GM23338 (cell line): ENCODE measurements at regions not wholly inside any gene's neighbourhood (a gene's known extent, or its start where the extent isn't known, plus 50 kb on each side); places are given as distances from the start of the nearest gene placed in this dataset.

ENCODE experiments used
- ATAC-seq: fragments of 200-7000 bp; cut with Tn5 transposase; 3 replicates; pipeline ENCODE4 v1.9.1; 2020
- DNase-seq: peaks from one replicate; pipeline ENCODE4 v3.0.0-alpha.2; 2015; ENCODE audit warnings: low spot score
- H2AFZ ChIP-seq: fragments of 200-600 bp; sonication (generic); 2 replicates; pipeline ENCODE4 v1.8.0; 2016; ENCODE audit warnings: antibody characterized with exemption, mild to moderate bottlenecking, moderate library complexity
- H3F3A ChIP-seq: fragments of 200-600 bp; sonication (generic); replicated peaks from 2 replicates; pipeline ENCODE4 v1.8.0; 2017; ENCODE audit warnings: antibody characterized with exemption, mixed run types, low read depth
- H3K27ac ChIP-seq: fragments of 200-600 bp; sonication (generic); 2 replicates; pipeline ENCODE4 v1.6.1; 2016; ENCODE audit warnings: low read depth
- H3K27me3 ChIP-seq: fragments of 200-600 bp; sonication (generic); 2 replicates; pipeline ENCODE4 v1.8.0; 2016; ENCODE audit warnings: mild to moderate bottlenecking, mixed run types, moderate library complexity; ENCODE audit not compliant: insufficient read depth
- H3K36me3 ChIP-seq: fragments of 200-600 bp; sonication (generic); 2 replicates; pipeline ENCODE4 v1.8.0; 2016; ENCODE audit warnings: mild to moderate bottlenecking; ENCODE audit not compliant: insufficient read depth
- H3K4me1 ChIP-seq: fragments of 200-600 bp; sonication (generic); 2 replicates; pipeline ENCODE4 v1.8.0; 2016; ENCODE audit warnings: mild to moderate bottlenecking, moderate library complexity; ENCODE audit not compliant: insufficient read depth
- H3K4me2 ChIP-seq: fragments of 200-600 bp; sonication (generic); 2 replicates; pipeline ENCODE4 v1.7.1; 2017; ENCODE audit warnings: mixed run types
- H3K4me3 ChIP-seq: fragments of 200-600 bp; sonication (generic); 2 replicates; pipeline ENCODE4 v1.6.1; 2016; ENCODE audit warnings: mixed run types
- H3K79me2 ChIP-seq: fragments of 200-600 bp; sonication (generic); replicated peaks from 2 replicates; pipeline ENCODE4 v1.8.0; 2017; ENCODE audit warnings: mild to moderate bottlenecking; ENCODE audit not compliant: insufficient read depth
- H3K9me2 ChIP-seq: fragments of 200-600 bp; sonication (generic); 2 replicates; pipeline ENCODE4 v1.8.0; 2017; ENCODE audit not compliant: insufficient read depth
- H4K20me1 ChIP-seq: fragments of 200-600 bp; sonication (generic); replicated peaks from 2 replicates; pipeline ENCODE4 v1.8.0; 2017; ENCODE audit warnings: mild to moderate bottlenecking; ENCODE audit not compliant: insufficient read depth
- H3K27ac Mint-ChIP-seq: 2 replicates; pipeline ENCODE4 v1.8.0; 2020; ENCODE audit warnings: inconsistent platforms, mild to moderate bottlenecking, moderate library complexity, mixed read lengths
- H3K27me3 Mint-ChIP-seq: 3 replicates; pipeline ENCODE4 v1.8.0; 2022; ENCODE audit warnings: low read depth, mild to moderate bottlenecking, moderate library complexity, mixed read lengths, inconsistent platforms; ENCODE audit not compliant: insufficient read depth, poor library complexity
- H3K36me3 Mint-ChIP-seq: 3 replicates; pipeline ENCODE4 v1.8.0; 2021; ENCODE audit warnings: low read depth, mild to moderate bottlenecking, inconsistent platforms, moderate library complexity, mixed read lengths
- H3K4me1 Mint-ChIP-seq: 3 replicates; pipeline ENCODE4 v1.8.0; 2020; ENCODE audit warnings: mild to moderate bottlenecking, inconsistent platforms, mixed read lengths
- H3K4me3 Mint-ChIP-seq: 3 replicates; pipeline ENCODE4 v1.8.0; 2021; ENCODE audit warnings: moderate library complexity, mild to moderate bottlenecking, inconsistent platforms, mixed read lengths
- H3K9me3 Mint-ChIP-seq: 3 replicates; pipeline ENCODE4 v1.8.0; 2020; ENCODE audit warnings: moderate library complexity, mild to moderate bottlenecking, inconsistent platforms, mixed read lengths
- CREB1 ChIP-seq: fragments of 250-450 bp; sonication (Bioruptor Pico); IDR thresholded peaks from 2 replicates; pipeline ENCODE4 v1.5.0; 2020; ENCODE audit warnings: low read depth, mild to moderate bottlenecking, moderate library complexity
- EZH2 ChIP-seq: fragments of 200-600 bp; sonication (generic); IDR thresholded peaks from one replicate; pipeline ENCODE4 v1.8.0; 2017; ENCODE audit warnings: antibody characterized with exemption, mild to moderate bottlenecking, low read depth; ENCODE audit not compliant: unreplicated experiment
- EZH2phosphoT487 ChIP-seq: fragments of 200-600 bp; sonication (generic); IDR thresholded peaks from one replicate; pipeline ENCODE4 v1.8.1; 2018; ENCODE audit warnings: antibody characterized with exemption; ENCODE audit not compliant: unreplicated experiment
- JUNB ChIP-seq: IDR thresholded peaks from one replicate; pipeline ENCODE4 v1.6.1; 2016; ENCODE audit warnings: antibody characterized with exemption; ENCODE audit not compliant: unreplicated experiment
- NANOG ChIP-seq: IDR thresholded peaks from 2 replicates; pipeline ENCODE4 v1.6.1; 2016; ENCODE audit warnings: antibody characterized with exemption, borderline replicate concordance
- POLR2AphosphoS5 ChIP-seq: IDR thresholded peaks from 2 replicates; pipeline ENCODE4 v1.6.1; 2016; ENCODE audit warnings: antibody characterized with exemption, low read depth
- REST ChIP-seq: IDR thresholded peaks from one replicate; pipeline ENCODE4 v1.6.1; 2018; ENCODE audit warnings: antibody characterized with exemption; ENCODE audit not compliant: unreplicated experiment
- STAT1 ChIP-seq: IDR thresholded peaks from one replicate; pipeline ENCODE4 v1.6.1; 2016; ENCODE audit warnings: antibody characterized with exemption; ENCODE audit not compliant: unreplicated experiment
- ZNF114 ChIP-seq: fragments of 250-450 bp; sonication (Bioruptor Pico); IDR thresholded peaks from 2 replicates; pipeline ENCODE4 v1.5.0; 2020; ENCODE audit warnings: mild to moderate bottlenecking, moderate library complexity
- ZNF331 ChIP-seq: fragments of 250-450 bp; sonication (Bioruptor Pico); IDR thresholded peaks from 2 replicates; pipeline ENCODE4 v1.5.0; 2020; ENCODE audit warnings: low read depth, mild to moderate bottlenecking, moderate library complexity
- TF ChIP-seq, protein P1 (sequence below), 2 experiments: fragments of 200-600 bp in 1 of 2; sonication (generic) in 1 of 2; conservative IDR thresholded peaks; 2 replicates each; pipeline versions ENCODE4 v1.5.1 to v1.6.1; 2016 to 2017; ENCODE audit warnings: antibody characterized with exemption in 2 of 2, low read depth in 2 of 2, mild to moderate bottlenecking in 2 of 2, moderate library complexity in 1 of 2
- TF ChIP-seq, protein P2 (sequence below): IDR thresholded peaks from 2 replicates; pipeline ENCODE4 v1.6.1; 2016; ENCODE audit warnings: antibody characterized with exemption
- TF ChIP-seq, protein P3 (sequence below): fragments of 250-450 bp; sonication (Bioruptor Pico); IDR thresholded peaks from 2 replicates; pipeline ENCODE4 v1.5.0; 2020; ENCODE audit warnings: mild to moderate bottlenecking, moderate library complexity

DNA sequence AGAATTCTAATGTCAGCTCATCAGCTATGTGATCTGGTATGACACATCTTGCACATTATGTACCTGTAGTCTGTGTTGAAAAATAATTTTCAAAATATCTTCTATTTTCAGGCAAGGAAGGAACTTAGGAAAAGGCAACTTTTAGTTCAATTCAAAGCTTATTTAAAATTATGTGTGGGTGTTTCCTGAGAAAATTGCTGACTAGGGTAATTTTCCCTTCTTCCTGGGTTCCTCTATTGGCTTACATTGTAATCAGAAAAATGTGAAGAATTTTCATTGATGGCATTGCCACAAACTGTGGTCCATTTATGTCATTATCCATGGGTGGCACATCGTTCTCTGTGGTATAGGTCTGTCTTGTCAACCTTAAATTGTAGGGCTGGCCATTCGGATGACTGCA lies 328.7 kb upstream of the SGCD start:
- Histone ChIP-seq H3K27ac (no peak overlapping the region), H4K20me1 (no peaks in the 10 kb centered on the region), H3K4me2 (no peak overlapping the region), H3K4me1 (peaks cover 7% of the 10 kb centered on the region; the same call in 1 of the 2 replicates), H3K27me3 (no peaks in the 10 kb centered on the region), H3F3A (no peaks in the 10 kb centered on the region), H3K36me3 (no peaks in the 10 kb centered on the region), H3K79me2 (no peaks in the 10 kb centered on the region), H3K4me3 (no peak overlapping the region), H3K9me2 (no peaks in the 10 kb centered on the region), H2AFZ (no peak overlapping the region)
- ATAC-seq (no peak), DNase-seq (no peak)
- H3K27ac Mint-ChIP-seq = no peak overlapping the region
- TF ChIP-seq REST (no peak), NANOG (no peak), EZH2 (no peak), JUNB (no peak), EZH2phosphoT487 (no peak), CREB1 (CRISPR knock-in tag) (no peak), ZNF331 (CRISPR knock-in tag) (no peak), STAT1 (no peak), ZNF114 (CRISPR knock-in tag) (no peak), POLR2AphosphoS5 (no peak)
- TF ChIP-seq, protein P1, sequence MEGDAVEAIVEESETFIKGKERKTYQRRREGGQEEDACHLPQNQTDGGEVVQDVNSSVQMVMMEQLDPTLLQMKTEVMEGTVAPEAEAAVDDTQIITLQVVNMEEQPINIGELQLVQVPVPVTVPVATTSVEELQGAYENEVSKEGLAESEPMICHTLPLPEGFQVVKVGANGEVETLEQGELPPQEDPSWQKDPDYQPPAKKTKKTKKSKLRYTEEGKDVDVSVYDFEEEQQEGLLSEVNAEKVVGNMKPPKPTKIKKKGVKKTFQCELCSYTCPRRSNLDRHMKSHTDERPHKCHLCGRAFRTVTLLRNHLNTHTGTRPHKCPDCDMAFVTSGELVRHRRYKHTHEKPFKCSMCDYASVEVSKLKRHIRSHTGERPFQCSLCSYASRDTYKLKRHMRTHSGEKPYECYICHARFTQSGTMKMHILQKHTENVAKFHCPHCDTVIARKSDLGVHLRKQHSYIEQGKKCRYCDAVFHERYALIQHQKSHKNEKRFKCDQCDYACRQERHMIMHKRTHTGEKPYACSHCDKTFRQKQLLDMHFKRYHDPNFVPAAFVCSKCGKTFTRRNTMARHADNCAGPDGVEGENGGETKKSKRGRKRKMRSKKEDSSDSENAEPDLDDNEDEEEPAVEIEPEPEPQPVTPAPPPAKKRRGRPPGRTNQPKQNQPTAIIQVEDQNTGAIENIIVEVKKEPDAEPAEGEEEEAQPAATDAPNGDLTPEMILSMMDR (conservative IDR thresholded peaks at IDR 0.05; ENCODE audit: low read depth in 2 of 2) = no peak
- TF ChIP-seq, protein P2, sequence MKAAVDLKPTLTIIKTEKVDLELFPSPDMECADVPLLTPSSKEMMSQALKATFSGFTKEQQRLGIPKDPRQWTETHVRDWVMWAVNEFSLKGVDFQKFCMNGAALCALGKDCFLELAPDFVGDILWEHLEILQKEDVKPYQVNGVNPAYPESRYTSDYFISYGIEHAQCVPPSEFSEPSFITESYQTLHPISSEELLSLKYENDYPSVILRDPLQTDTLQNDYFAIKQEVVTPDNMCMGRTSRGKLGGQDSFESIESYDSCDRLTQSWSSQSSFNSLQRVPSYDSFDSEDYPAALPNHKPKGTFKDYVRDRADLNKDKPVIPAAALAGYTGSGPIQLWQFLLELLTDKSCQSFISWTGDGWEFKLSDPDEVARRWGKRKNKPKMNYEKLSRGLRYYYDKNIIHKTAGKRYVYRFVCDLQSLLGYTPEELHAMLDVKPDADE = no peak
- TF ChIP-seq, protein P3, sequence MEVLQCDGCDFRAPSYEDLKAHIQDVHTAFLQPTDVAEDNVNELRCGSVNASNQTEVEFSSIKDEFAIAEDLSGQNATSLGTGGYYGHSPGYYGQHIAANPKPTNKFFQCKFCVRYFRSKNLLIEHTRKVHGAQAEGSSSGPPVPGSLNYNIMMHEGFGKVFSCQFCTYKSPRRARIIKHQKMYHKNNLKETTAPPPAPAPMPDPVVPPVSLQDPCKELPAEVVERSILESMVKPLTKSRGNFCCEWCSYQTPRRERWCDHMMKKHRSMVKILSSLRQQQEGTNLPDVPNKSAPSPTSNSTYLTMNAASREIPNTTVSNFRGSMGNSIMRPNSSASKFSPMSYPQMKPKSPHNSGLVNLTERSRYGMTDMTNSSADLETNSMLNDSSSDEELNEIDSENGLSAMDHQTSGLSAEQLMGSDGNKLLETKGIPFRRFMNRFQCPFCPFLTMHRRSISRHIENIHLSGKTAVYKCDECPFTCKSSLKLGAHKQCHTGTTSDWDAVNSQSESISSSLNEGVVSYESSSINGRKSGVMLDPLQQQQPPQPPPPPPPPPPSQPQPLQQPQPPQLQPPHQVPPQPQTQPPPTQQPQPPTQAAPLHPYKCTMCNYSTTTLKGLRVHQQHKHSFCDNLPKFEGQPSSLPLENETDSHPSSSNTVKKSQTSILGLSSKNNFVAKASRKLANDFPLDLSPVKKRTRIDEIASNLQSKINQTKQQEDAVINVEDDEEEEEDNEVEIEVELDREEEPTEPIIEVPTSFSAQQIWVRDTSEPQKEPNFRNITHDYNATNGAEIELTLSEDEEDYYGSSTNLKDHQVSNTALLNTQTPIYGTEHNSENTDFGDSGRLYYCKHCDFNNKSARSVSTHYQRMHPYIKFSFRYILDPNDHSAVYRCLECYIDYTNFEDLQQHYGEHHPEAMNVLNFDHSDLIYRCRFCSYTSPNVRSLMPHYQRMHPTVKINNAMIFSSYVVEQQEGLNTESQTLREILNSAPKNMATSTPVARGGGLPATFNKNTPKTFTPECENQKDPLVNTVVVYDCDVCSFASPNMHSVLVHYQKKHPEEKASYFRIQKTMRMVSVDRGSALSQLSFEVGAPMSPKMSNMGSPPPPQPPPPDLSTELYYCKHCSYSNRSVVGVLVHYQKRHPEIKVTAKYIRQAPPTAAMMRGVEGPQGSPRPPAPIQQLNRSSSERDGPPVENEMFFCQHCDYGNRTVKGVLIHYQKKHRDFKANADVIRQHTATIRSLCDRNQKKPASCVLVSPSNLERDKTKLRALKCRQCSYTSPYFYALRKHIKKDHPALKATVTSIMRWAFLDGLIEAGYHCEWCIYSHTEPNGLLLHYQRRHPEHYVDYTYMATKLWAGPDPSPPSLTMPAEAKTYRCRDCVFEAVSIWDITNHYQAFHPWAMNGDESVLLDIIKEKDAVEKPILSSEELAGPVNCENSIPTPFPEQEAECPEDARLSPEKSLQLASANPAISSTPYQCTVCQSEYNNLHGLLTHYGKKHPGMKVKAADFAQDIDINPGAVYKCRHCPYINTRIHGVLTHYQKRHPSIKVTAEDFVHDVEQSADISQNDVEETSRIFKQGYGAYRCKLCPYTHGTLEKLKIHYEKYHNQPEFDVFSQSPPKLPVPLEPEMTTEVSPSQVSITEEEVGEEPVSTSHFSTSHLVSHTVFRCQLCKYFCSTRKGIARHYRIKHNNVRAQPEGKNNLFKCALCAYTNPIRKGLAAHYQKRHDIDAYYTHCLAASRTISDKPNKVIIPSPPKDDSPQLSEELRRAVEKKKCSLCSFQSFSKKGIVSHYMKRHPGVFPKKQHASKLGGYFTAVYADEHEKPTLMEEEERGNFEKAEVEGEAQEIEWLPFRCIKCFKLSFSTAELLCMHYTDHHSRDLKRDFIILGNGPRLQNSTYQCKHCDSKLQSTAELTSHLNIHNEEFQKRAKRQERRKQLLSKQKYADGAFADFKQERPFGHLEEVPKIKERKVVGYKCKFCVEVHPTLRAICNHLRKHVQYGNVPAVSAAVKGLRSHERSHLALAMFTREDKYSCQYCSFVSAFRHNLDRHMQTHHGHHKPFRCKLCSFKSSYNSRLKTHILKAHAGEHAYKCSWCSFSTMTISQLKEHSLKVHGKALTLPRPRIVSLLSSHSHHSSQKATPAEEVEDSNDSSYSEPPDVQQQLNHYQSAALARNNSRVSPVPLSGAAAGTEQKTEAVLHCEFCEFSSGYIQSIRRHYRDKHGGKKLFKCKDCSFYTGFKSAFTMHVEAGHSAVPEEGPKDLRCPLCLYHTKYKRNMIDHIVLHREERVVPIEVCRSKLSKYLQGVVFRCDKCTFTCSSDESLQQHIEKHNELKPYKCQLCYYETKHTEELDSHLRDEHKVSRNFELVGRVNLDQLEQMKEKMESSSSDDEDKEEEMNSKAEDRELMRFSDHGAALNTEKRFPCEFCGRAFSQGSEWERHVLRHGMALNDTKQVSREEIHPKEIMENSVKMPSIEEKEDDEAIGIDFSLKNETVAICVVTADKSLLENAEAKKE (CRISPR knock-in tag) = no peak
- H3K9me3 Mint-ChIP-seq = no peaks in the 10 kb centered on the region
- no peaks in the 10 kb centered on the region for H3K36me3 Mint-ChIP-seq
- H3K27me3 Mint-ChIP-seq = no peaks in the 10 kb centered on the region
- peaks cover 5% of the 10 kb centered on the region; the same call in 2 of the 3 replicates for H3K4me1 Mint-ChIP-seq
- H3K4me3 Mint-ChIP-seq = no peak overlapping the region
